Dedifferentiated amniotic fluid mesenchymal stem cell (primary cell): ENCODE measurements at regions not wholly inside any gene's neighbourhood (a gene's known extent, or its start where the extent isn't known, plus 50 kb on each side); places are given as distances from the start of the nearest gene placed in this dataset.
"Not testable (repeated sequence)": the region's sequence is repeated elsewhere in the genome, so short reads cannot be mapped to it uniquely, and the experiment has no call there.

Experiments used
- DNase-seq: peaks from one replicate; pipeline ENCODE4 v3.0.0-alpha.2; 2016; ENCODE audit errors: extremely low spot score

DNA sequence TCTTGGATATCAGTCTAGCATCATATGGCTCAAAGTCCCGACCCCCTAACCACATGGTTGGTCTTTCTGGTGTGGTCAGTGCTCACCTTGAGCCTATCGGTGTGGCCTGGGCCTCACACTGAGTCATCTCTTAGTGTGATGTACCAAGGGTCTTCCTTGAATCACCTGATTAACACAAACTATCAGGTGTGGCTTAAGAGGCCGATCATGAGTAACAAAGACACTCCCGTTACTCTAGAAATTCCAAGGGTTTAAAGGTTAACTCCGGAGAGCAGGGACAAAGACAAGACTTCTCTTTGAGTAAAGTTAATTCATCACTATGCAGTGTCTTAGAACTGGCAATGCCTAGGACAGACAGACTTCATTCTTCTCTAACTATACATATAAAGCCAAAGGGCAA lies 52.3 kb upstream of the ARMC3 start:
- DNase-seq: no peak

DNA sequence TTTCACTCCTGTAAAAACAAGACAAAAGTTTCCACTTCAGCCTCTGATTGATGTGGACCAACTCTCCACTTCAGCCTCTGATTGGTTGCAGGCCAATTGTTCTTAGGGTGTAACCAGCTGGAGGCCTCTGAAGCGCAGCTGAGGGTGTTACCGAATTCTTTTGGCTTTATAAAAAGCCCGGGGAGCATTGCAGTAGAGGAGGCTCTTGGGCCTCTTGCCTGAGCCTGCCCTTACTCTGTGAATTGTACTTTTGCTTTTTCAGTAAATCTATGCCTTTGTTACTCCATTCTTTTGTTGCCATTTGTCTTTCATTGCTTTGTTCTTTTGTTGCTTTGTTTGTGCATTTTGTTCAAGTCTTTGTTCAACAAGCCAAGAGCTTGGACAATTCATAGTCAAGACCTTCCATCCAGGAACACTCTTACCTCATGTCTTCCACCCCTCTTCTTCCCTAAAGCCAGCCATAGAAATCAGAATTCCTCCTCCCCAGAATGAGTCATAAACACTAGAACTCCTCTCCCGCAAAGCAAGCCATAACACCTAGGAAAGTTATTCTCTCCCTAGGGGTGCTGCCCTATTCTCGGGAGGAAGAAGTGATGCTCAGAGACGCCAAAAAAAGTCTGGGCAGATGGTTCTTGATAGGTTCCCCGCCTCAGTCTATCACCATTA lies 53.5 kb upstream of the ARMC3 start:
- DNase-seq: no peak

DNA sequence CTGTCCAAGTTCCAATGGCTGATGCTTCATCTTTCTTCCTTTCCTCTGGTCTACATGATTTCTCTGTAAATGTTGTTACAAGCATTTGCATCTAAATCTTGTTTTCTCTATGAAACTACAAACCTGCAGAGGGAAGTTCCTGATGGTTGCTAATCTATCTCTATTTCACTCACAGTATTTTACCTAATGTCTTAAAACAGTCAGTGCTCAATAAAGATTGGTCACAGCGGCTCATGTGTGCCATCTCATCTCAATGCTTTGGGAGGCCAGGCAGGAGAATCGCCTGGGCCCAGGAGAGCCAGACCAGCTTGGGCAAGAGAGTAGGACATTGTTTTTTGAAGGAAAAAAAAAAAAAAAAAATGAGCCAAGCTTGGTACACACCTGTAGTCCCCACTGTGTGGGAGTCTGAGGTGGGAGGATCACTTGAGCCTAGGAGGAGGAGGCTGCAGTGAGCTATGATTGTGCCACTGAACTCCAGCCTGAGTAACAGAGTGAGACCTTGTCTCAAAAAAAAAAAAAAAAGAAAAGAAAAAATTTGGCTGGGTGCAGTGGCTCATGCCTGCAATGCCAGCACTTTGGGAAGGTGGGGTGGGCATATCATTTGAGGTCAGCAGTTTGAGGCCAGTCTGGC lies 71.3 kb upstream of the ARMC3 start:
- no peak for DNase-seq

DNA sequence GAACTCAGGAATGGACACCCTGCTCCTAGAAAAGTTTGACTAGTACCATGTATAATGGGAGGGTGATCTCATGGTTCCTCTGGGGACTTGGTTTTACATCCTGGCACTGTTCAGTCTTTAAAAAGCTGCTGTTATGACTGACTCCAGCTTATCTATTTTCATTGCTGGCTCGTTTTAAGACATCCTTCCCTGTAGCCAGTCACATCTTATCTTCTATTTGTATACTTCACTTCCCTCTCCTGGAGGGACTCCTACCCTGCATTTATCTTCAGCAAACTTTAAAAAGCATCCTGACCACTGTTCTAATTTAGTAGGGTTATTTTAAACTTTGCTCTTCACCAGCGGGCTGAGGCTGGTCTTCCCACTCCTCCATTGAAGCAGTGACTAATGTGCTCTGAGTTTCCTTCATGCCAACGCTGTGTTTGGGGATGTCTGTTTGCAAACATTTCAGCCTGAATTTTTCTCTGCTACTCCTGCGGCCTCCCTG lies 72.9 kb upstream of the ARMC3 start:
- no peak for DNase-seq

DNA sequence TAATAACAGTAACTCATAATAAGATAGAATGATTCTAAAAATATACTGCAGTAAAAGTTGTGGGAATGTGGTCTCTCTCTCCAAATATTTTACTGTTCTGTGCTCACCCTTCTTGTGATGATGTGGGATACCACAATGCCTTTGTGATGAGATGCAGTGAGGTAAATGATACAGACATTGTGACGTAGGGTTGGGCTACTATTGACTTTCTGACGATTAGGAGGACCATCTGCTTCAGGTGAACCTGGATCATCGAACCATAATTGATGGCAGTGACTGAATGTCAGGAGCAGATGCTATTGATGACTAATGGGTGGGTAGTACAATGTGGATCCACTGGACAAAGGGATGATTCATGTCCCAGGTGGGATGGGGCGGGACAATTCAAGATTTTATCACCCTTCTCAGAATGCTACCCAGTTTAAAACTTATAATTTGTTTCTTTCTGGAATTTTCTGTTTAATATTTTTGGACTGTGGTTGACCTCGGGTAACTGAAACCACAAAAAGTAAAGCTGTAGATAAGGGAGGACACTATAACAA lies 73.9 kb upstream of the ARMC3 start:
- DNase-seq: no peak

DNA sequence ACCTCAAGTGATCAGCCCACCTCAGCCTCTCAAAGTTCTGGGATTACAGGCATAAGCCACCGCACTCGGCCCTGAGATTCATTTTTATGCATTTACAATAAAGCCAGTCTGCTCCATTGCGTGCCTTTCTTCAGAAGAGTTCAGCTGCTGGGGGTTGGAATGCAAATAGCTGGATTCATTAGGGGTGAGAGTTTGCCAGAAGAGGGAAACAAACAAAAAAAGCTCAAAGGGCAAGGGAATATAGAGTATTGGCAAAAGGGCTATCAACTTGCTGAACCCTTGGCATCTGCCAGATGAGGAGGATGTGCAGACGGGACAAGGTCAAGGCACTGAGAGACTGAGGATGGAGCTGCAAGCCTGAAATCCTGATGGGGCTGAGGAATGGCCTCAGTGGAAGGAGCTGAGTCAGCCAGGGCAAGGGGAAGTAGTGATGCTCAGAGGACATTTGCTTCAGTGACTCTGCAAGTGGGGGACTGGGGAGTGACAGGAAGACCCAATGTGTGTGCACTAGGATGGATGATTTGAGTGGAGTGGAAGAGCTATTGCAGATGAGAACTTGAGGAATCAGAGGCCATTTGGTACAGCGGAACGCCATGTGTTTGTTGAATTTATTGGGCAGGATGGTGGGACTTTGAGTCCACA lies 75.0 kb upstream of the ARMC3 start:
- no peak for DNase-seq

DNA sequence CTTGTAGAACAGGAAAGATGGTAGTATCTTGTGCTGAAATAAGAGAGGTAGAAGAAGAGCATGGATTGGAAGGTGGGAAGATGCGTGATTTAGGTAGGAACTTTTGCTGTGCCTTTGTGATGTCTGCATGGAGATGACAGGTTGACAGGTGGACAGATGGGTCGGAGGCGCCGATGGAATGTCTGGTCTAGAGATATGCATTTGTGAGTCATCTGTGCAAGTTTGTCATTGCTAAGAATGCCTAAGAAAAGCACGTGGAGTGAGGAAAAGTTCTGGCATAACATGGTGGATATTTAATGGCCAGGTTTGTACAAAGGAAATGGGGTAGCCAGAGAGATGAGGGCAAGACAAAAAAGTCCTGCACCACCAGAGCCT lies 76.0 kb upstream of the ARMC3 start:
- DNase-seq: no peak

DNA sequence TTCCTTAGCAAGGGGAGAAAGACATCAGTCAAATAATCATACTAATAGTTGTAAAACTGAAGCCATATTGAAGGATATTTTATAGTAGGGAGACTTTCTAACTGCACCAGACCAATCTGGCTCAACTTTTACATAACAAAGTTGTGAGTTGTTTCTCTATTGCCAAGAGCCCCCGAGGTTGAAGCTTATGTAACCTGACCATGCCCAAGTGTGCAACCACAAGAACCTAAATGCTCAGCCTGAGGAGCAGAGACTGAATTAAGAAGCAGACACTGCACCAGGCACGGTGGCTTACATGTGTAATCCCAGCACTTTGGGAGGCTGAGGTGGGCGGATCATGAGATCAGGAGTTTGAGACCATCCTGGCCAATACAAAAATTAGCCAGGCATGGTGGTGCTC lies 77.3 kb upstream of the ARMC3 start:
- no peak for DNase-seq

DNA sequence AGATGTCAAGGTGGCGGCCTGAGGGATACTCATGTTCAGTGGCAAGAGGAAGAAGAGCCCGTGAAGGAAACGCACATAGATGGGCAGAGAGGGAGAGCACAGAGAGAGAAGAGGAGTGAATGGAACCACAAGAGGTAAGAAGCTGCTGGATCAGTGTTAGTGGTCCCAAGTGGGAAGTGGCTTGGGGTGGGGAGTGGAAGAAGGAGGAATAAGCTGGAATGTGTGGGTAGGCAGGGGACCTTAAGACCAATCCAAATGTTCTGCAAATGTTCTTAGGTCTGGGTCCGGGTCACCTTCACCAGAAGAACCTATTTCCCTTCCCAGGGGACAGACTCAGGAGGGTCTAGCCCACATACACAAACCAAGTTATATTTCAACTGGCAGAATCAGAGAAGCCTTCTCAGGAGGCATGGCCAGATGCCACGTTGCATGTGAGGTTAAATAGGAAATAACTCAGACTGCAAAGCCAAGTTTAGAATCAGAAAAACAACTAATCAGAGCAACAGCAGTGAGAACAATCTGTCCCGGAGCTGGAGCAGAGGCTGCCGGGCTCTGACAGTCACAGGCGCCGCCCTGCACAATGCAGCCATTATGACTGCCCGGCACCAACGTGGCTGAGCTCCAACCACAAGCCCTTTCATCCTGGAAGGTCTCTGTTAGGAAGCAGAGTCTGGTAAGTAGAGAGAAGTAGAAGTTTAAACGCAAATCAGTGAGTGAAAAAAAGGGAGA lies 78.6 kb upstream of the ARMC3 start:
- DNase-seq: no peak

DNA sequence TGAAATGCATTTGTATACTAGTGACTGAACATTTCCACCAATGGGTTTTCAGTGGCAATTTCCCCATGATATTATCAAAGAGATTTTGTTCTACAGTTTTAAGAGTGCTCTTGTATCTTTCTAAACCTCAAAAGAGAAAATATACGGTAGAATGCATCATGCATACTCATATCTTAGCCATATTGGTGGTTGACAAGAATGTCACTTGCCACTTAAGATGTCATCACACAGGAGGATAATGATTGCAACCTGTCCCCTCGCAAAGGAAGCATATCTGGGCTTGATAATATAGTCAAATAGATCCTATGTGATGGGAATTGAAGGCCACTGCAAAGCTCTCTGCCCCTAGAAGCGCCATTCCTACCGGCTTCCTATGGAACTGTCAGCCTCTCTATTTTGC lies 79.3 kb upstream of the ARMC3 start:
- no peak for DNase-seq

DNA sequence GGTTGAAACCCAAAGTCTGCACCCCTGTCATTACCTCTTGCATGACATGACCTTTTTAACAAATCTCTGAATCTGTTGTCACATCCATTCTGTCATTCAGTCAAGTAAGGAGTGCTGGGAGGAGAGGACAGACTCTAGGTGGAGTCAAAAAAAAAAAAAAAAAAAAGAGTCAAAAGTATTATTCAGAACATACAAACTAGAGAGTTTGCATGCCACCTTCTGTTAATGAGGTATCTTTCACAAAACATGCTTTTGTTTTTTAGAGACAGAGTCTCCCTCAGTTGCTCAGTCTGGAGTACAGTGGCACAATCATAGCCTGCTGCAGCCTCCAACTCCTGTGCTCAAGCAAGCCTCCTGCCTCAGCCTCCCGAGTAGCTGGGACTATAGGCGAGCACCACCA lies 81.6 kb upstream of the ARMC3 start:
- no peak for DNase-seq

DNA sequence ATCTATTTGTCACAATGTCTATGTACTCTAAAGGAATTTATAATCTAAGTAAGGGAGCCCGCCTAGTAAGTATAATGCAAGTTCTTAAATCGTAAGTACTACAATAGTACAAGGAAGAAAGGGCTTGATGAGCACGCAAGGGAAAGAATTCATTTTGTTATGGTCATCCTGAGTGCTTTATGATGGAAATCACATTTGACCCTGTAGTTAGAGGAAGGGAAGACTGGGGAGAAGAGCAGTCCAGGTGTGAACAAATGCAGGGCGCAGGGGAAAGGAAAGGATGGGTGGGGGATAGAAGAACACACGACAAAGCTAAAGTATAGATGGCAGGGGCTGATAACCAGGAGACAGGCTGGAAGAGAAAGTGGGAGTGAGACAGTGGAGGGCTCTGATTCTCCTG lies 88.2 kb upstream of the ARMC3 start:
- DNase-seq: no peak

DNA sequence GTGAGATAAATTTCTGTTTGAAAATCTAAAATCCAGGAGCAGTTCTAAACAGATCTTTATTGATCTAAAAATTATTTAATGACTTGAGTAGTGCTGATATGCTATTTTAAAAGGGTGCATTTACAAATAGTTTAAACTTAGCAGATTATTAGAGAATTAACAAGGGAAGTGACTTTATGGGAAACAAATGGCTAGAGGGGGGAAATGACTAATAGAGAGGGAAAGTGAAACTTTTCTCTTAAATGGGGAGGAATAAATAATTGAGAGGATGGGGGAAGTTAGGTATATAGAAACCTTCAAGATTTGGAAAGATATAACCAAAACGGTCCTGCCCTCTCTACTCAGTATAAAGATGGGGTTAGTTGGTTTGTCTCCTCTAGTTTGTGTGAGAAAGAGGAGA lies 90.1 kb upstream of the ARMC3 start:
- no peak for DNase-seq

DNA sequence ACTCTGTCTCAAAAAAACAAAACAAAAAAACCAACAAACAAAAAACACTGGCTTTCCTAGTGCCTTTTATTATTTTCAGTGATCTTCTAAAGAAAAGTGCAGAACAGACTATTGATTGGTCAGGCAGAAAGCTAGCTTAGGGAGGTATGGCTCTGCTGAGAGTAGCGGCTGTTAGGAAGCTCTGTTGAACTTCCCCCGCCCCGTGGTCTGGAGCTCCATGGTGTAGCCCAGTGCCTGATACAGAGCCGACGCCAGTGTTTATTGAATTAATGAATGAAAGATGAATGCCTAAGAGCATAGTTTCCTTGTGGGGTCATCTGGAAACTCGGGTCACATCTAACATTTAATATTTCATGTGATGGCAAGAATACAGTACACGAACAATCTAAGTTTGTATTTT lies 90.5 kb upstream of the ARMC3 start:
- no peak for DNase-seq

DNA sequence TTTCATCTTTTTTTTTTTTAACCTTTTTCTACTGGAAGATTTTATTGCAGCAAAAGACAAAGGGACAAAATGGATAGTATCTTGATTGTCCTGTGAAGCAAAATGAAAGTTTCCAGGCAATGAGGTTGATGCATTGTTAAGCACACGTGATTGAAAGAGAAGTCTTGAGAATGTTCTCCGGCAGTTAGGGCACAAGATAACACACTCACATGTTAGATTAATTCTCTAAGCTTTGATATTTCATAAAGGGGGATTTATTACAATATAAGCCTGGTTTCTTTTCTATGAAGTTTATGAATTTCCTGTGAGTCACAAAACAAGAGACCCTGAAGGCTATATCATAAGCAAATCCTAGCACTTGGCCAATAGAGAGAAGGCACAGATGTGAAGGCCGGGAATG lies 93.4 kb upstream of the ARMC3 start:
- no peak for DNase-seq

DNA sequence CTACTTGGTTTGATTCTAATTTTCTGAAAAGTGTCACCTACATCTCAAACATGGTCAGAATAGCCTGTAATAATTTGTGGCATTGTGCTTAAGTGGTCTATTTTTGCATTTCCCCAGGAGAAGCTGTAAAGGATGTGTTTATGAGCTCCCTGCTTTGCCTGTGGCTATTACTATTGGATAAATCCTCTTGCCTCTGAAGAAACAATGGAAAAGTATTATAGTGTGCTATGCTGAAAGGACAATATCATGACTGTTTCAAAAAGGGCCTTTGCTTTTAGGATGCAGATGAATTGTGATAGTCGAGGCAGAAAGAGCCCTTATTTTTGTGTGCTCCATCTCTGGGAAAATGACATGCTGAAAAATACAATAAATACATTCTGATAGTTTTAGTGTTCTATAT lies 94.1 kb upstream of the ARMC3 start:
- no peak for DNase-seq

DNA sequence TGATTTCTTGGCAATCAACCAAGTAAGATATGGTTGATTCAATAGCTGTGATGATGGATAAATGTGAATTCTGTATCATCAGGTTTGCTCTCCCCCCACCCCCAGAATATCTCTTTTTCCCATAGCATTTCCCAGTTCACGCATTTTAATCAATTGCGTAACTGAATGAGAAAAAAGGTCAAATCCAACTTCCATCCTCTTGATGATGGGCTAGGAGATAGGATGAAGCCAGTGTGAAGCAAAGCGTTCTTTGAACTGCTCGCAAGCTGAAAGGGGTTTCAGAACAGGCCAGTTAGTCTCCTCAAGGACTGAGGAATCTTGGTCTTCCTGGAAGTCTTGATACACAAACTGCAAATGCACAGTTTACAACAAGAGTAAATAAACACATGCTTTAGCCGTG lies 94.5 kb upstream of the ARMC3 start:
- DNase-seq: no peak

DNA sequence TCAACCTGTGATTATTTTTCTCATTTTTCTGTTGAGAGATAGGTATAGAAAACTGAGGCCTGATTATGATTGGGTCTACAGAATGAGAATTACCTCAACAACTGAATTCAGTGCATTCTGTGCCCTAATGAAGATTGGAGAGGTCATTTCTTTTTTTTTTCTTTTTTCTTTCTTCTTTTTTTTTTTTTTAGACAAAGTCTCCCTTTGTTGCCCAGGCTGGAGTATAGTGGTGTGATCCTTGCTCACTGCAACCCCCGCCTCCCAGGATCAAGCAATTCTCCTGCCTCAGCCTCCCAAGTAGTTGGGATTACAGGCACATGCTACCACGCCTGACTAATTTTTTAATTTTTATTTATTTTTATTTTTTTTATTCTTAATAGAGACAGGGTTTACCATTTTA lies 95.0 kb upstream of the ARMC3 start:
- DNase-seq: no peak

DNA sequence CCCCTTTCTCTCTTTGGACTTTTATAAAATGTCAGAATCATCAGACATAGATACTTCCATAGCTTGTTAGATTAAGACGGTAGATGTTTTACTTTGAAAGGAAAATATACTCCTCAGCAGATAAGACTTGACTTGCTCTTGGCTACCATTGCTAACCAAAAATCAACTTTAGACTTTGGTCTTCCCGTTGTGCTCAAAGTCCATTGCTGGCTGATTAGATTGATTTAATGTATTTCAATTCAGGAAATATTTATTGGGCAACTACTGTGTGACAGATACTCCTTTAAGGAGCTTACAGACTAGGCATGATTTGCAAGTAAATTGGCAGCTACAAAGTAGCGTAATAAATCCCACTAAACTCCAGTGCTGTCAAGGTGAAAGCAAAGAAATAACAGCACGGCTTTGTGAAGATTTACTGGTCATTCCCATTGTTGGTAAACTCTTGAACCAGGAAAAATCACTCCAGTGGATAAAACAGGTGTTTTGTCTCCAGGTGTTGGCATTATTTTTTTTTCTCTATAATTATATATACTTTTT lies 95.7 kb upstream of the ARMC3 start:
- no peak for DNase-seq

DNA sequence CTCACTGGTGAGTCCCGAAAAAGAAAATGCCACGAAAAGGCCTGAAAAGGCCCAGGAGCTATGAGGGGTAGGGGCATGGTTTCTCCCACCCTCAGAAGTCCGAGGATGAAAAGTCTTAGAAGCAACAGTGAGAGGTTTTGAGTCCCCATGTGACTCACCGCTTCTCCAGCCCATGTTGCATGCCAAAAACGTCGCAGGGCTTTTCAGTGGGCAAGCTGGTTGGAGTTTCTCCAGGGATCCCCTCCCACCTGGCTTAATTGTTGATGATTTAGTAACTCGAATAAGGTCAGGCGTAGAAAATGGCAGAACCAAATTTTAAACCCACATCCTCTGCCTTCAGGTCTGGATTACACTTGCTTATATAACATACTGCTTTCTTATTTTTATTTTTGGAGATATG lies 96.3 kb upstream of the ARMC3 start:
- no peak for DNase-seq

DNA sequence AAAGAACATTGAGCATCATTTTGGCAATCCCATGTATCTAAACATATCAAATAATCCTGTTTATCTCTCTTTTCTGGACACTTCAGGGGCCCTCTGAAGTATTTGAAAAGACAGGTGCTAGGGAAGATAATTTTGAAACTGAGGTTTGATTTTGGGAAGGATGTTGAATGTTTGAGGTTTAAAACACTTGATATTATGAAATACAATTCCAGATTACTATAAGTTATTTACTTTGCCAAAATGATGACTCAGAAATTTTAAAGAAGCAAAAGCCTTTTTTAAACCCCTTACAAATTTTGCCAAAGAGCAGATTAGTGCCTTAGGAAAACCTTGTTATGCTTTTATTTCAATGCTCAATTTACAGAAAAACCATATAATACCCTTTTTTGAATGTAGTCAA lies 99.1 kb upstream of the ARMC3 start:
- not testable (repeated sequence) for DNase-seq

DNA sequence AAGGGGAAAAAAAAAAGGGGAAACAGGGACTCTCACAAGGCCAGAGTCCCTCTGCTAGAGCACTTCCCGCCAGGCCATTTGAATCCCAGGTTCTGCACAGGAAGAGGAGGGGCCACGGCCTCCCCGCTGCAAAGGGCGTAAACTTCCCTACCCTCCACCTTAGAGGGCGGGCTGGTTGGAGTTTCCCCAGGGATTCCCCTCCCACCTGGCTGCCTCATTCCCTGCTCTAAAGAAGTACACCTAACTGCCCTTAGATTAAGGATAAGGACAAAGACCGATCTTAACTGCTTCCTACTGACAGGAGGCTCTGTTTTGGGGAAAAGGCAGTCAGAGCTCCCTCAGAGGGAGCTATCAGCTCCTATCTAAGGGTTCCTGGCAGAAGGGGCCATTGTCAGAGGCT lies 102.0 kb upstream of the ARMC3 start:
- DNase-seq: no peak
